ENCODE measurements at regions not wholly inside any gene's neighbourhood (a gene's known extent, or its start where the extent isn't known, plus 50 kb on each side); places are given as distances from the start of the nearest gene placed in this dataset.

DNA sequence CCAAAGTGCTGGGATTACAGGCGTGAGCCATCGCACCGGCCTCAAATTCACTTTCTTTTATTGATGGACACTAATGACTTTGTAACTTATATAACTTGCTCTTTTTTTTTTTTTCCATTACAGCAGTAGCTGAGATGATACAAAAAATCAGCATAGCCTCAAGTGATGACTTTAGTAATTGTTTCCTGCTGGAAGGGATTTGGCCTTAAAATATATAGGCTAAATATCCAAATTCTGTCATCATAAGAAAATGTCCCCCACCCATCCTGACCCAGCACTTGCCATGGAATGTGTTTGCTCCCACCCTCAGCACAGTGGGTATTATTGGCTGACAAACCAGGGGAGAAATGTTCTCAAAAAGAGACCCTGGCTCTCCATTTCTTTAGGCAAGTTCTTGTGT, 1264.1 kb upstream of the AUTS2 start:
- TF ChIP-seq ZNF169 (tag by site-specific recombination; IDR thresholded peaks at IDR 0.05) (no peak), ZNF37A (tag by site-specific recombination; IDR thresholded peaks at IDR 0.05) (no peak), ZNF248 (tag by site-specific recombination; IDR thresholded peaks at IDR 0.05) (no peak), ZNF341 (tag by site-specific recombination; IDR thresholded peaks at IDR 0.05; ENCODE audit: low read depth) (no peak), BCL11A (tag by site-specific recombination; IDR thresholded peaks at IDR 0.05; ENCODE audit: low read depth) (no peak), HOXC10 (CRISPR knock-in tag; IDR thresholded peaks at IDR 0.05) (no peak), ZBTB21 (tag by site-specific recombination; IDR thresholded peaks at IDR 0.05) (no peak), ZNF157 (tag by site-specific recombination; IDR thresholded peaks at IDR 0.05) (no peak), ZNF501 (tag by site-specific recombination; IDR thresholded peaks at IDR 0.05) (no peak), KLF9 (tag by site-specific recombination; IDR thresholded peaks at IDR 0.05; ENCODE audit: low read depth) (no peak), SETDB1 (IDR thresholded peaks at IDR 0.05; ENCODE audit: insufficient read length, low read length) (no peak), ZBTB1 (tag by site-specific recombination; IDR thresholded peaks at IDR 0.05) (no peak), ZNF610 (tag by site-specific recombination; IDR thresholded peaks at IDR 0.05; ENCODE audit: borderline replicate concordance) (no peak), ZNF416 (tag by site-specific recombination; IDR thresholded peaks at IDR 0.05) (no peak), ZNF510 (tag by site-specific recombination; IDR thresholded peaks at IDR 0.05; ENCODE audit: insufficient replicate concordance) (no peak), OVOL3 (tag by site-specific recombination; IDR thresholded peaks at IDR 0.05) (no peak)
- TF ChIP-seq, protein P1, sequence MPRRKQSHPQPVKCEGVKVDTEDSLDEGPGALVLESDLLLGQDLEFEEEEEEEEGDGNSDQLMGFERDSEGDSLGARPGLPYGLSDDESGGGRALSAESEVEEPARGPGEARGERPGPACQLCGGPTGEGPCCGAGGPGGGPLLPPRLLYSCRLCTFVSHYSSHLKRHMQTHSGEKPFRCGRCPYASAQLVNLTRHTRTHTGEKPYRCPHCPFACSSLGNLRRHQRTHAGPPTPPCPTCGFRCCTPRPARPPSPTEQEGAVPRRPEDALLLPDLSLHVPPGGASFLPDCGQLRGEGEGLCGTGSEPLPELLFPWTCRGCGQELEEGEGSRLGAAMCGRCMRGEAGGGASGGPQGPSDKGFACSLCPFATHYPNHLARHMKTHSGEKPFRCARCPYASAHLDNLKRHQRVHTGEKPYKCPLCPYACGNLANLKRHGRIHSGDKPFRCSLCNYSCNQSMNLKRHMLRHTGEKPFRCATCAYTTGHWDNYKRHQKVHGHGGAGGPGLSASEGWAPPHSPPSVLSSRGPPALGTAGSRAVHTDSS (tag by site-specific recombination; IDR thresholded peaks at IDR 0.05) = no peak
- TF ChIP-seq, protein P2, sequence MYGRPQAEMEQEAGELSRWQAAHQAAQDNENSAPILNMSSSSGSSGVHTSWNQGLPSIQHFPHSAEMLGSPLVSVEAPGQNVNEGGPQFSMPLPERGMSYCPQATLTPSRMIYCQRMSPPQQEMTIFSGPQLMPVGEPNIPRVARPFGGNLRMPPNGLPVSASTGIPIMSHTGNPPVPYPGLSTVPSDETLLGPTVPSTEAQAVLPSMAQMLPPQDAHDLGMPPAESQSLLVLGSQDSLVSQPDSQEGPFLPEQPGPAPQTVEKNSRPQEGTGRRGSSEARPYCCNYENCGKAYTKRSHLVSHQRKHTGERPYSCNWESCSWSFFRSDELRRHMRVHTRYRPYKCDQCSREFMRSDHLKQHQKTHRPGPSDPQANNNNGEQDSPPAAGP (tag by site-specific recombination; IDR thresholded peaks at IDR 0.05) = no peak
- TF ChIP-seq, protein P3, sequence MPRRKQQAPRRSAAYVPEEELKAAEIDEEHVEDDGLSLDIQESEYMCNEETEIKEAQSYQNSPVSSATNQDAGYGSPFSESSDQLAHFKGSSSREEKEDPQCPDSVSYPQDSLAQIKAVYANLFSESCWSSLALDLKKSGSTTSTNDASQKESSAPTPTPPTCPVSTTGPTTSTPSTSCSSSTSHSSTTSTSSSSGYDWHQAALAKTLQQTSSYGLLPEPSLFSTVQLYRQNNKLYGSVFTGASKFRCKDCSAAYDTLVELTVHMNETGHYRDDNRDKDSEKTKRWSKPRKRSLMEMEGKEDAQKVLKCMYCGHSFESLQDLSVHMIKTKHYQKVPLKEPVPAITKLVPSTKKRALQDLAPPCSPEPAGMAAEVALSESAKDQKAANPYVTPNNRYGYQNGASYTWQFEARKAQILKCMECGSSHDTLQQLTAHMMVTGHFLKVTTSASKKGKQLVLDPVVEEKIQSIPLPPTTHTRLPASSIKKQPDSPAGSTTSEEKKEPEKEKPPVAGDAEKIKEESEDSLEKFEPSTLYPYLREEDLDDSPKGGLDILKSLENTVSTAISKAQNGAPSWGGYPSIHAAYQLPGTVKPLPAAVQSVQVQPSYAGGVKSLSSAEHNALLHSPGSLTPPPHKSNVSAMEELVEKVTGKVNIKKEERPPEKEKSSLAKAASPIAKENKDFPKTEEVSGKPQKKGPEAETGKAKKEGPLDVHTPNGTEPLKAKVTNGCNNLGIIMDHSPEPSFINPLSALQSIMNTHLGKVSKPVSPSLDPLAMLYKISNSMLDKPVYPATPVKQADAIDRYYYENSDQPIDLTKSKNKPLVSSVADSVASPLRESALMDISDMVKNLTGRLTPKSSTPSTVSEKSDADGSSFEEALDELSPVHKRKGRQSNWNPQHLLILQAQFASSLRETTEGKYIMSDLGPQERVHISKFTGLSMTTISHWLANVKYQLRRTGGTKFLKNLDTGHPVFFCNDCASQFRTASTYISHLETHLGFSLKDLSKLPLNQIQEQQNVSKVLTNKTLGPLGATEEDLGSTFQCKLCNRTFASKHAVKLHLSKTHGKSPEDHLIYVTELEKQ (tag by site-specific recombination; IDR thresholded peaks at IDR 0.05; ENCODE audit: borderline replicate concordance) = no peak
- TF ChIP-seq, protein P4, sequence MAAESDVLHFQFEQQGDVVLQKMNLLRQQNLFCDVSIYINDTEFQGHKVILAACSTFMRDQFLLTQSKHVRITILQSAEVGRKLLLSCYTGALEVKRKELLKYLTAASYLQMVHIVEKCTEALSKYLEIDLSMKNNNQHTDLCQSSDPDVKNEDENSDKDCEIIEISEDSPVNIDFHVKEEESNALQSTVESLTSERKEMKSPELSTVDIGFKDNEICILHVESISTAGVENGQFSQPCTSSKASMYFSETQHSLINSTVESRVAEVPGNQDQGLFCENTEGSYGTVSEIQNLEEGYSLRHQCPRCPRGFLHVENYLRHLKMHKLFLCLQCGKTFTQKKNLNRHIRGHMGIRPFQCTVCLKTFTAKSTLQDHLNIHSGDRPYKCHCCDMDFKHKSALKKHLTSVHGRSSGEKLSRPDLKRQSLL (tag by site-specific recombination; IDR thresholded peaks at IDR 0.05) = no peak
- H3K4me1 ChIP-seq (ENCODE audit: control insufficient read depth, insufficient read depth, low read length) = no peaks in the 10 kb centered on the region
- CTCF ChIA-PET = no interaction called here
- POLR2A ChIA-PET = no interaction called here
- H3K9me3 ChIP-seq (ENCODE audit: control insufficient read depth, insufficient read depth, low read depth, low read length) = no peaks in the 10 kb centered on the region
- H3K4me3 ChIP-seq (ENCODE audit: low read depth, low read length) = no peak overlapping the region
- no peak overlapping the region for H3K27ac ChIP-seq (ENCODE audit: extremely low read depth, low read depth, low read length)
- no peaks in the 10 kb centered on the region for H3K36me3 ChIP-seq (ENCODE audit: control insufficient read depth in 2 of 2, insufficient read depth in 1 of 2, low read length in 2 of 2)

All from HEK293 (cell line).